Activated CD4-positive, alpha-beta memory T cell treated with anti-CD3 and anti-CD28 coated beads for 36 hours (primary cell): ENCODE measurements at regions not wholly inside any gene's neighbourhood (a gene's known extent, or its start where the extent isn't known, plus 50 kb on each side); places are given as distances from the start of the nearest gene placed in this dataset.

Experiments
- CTCF ChIA-PET: fragments of 350-600 bp; sonication (Branson Sonifier 250); formaldehyde crosslinking; loops from one replicate; lab custom pipeline; 2021; ENCODE audit warnings: antibody characterized with exemption, inconsistent platforms; lab: Charles Lee
- POLR2A ChIA-PET: fragments of 350-600 bp; sonication (Branson Sonifier 250); formaldehyde crosslinking; loops from one replicate; lab custom pipeline; 2021; ENCODE audit warnings: antibody characterized with exemption; lab: Charles Lee
- DNase-seq: peaks from one replicate; pipeline ENCODE4 v3.0.0-alpha.2; 2020
- H3K27ac Mint-ChIP-seq: one replicate; pipeline ENCODE4 v1.8.0; 2021; ENCODE audit warnings: mixed read lengths
- H3K27me3 Mint-ChIP-seq: one replicate; pipeline ENCODE4 v1.8.0; 2021; ENCODE audit warnings: mixed read lengths
- H3K36me3 Mint-ChIP-seq: one replicate; pipeline ENCODE4 v1.8.0; 2021; ENCODE audit warnings: mixed read lengths
- H3K4me1 Mint-ChIP-seq: one replicate; pipeline ENCODE4 v1.8.0; 2021; ENCODE audit warnings: low read depth, mixed read lengths
- H3K4me3 Mint-ChIP-seq: one replicate; pipeline ENCODE4 v1.8.0; 2021; ENCODE audit warnings: mild to moderate bottlenecking, mixed read lengths
- H3K9me3 Mint-ChIP-seq: one replicate; pipeline ENCODE4 v1.8.0; 2021; ENCODE audit warnings: mixed read lengths
- intact Hi-C: fragments of 100-400 bp; cut with micrococcal nuclease; formaldehyde crosslinking; loops from one replicate; pipeline ENCODE4 v1.15.1; 2023

DNA sequence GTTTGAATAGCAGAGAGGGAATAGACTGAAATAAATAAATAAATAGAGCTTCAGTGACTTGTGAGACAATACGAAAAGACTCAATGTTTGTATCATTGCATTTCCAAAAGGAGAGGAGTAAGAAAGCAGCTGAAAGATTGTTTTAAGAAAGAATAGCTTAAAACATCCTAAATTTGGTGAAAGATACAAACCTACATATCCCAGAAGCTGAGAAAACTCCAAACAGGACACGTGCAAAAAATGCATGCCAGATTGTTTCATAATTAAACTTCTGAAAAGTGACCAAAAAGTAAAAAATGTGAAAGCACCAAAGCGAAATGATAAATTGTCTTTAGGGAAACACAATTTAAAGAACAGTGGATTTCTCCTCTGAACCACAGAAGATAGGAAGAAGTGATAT lies 711.0 kb downstream of the AACS start:
- H3K27me3 Mint-ChIP-seq: peaks cover 2% of the 10 kb centered on the region
- ChIA-PET POLR2A (no interaction called here), CTCF (interaction anchor here (0.7 kb wide), 1 partner anchor 23 kb away, joined by 3 read pairs; no protein-coding TSS in a partner anchor)

DNA sequence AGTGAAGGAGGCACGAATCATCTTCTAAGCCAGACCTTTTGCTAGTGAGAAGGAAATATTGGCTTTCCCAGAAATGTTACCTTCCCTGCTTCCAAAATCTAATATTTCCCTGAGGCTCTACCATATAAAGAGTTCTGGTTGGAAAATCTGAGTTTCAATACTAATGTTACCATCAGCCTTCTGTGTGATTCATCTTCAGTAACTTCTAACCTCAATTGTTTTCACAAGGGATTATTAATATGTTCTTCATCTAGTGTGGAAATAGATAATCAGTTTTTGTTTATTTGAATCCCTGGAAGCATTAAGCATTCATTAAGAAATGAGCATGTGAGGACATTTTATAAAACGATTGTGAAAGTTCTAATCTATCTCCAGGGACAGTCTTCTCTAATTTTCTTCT lies 720.9 kb downstream of the AACS start:
- intact Hi-C loops: no loop called here
- H3K27ac Mint-ChIP-seq: no peak overlapping the region
- no peaks in the 10 kb centered on the region for H3K4me1 Mint-ChIP-seq
- no peaks in the 10 kb centered on the region for H3K36me3 Mint-ChIP-seq
- no peaks in the 10 kb centered on the region for H3K27me3 Mint-ChIP-seq
- H3K9me3 Mint-ChIP-seq: peaks cover 21% of the 10 kb centered on the region
- ChIA-PET POLR2A (no interaction called here), CTCF (no interaction called here)
- H3K4me3 Mint-ChIP-seq: no peak overlapping the region
- DNase-seq: no peak

More for the DNA sequence above, 711.0 kb downstream of the AACS start:
- no peak overlapping the region for H3K4me3 Mint-ChIP-seq
- no peak for DNase-seq
- intact Hi-C loops: no loop called here
- no peaks in the 10 kb centered on the region for H3K36me3 Mint-ChIP-seq
- no peak overlapping the region for H3K27ac Mint-ChIP-seq
- H3K4me1 Mint-ChIP-seq: no peaks in the 10 kb centered on the region
- H3K9me3 Mint-ChIP-seq: peaks cover 4% of the 10 kb centered on the region

DNA sequence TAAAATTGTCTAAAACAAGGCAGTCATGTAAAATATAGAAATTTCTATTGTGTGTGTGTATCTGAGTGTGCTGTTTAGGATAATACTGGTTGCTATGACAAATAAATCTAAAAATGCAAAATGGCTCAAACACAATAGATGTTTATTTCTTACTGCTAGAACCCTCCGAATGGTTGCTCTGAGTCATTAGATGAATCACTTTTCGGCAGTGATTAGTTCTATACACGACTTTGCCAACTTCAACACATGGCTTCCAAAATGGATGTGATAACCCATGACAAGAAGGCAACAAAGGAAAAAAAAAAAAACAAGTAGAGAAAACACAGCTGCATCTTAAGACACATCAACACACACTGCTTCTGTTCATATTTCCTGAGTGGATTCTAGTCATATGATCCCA lies 729.2 kb downstream of the AACS start:
- POLR2A ChIA-PET: no interaction called here
- Mint-ChIP-seq H3K27me3 (no peaks in the 10 kb centered on the region), H3K36me3 (no peaks in the 10 kb centered on the region), H3K4me3 (no peak overlapping the region), H3K27ac (no peak overlapping the region), H3K9me3 (peaks cover 14% of the 10 kb centered on the region), H3K4me1 (no peaks in the 10 kb centered on the region)
- CTCF ChIA-PET: no interaction called here
- no peak for DNase-seq
- intact Hi-C loops: no loop called here

DNA sequence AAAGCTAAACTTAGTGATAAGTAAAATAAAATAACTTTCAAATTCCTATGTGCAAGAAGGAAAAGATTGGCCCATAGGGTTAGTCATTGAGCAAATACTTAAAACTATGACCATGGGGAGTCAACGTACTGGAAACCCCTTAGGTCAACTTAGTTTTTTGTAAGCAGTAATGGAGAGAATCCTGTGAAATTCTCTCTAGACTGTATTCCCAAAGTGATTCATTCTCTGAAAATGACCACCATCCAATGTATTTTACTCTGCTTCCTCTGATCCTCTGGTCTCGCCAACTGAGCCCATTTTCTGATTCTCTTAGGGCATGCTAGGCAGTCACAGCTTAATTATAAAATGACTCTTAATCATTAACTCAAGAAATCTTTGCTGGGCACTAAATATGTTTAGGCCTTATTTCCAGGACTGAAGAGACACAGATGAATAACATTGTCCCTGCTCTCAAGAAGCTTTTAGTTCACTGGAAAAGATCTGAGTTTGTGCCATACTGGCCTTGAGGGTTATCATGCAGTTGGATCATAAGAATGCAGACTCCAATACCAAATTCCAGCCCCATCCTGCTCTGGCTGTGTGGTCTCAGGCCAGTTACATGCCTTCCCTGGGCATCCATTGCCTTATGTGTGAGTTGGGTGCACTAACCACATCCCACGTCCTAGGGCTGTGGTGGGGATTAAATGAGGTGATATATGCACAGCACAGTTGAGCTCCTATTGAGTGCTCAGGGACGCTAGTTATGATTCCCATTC lies 732.4 kb downstream of the AACS start:
- Mint-ChIP-seq H3K27me3 (no peaks in the 10 kb centered on the region), H3K36me3 (no peaks in the 10 kb centered on the region), H3K9me3 (peaks cover 4% of the 10 kb centered on the region), H3K4me1 (no peaks in the 10 kb centered on the region), H3K4me3 (no peak overlapping the region), H3K27ac (no peak overlapping the region)
- DNase-seq: no peak
- intact Hi-C loops: no loop called here
- ChIA-PET CTCF (no interaction called here), POLR2A (no interaction called here)

DNA sequence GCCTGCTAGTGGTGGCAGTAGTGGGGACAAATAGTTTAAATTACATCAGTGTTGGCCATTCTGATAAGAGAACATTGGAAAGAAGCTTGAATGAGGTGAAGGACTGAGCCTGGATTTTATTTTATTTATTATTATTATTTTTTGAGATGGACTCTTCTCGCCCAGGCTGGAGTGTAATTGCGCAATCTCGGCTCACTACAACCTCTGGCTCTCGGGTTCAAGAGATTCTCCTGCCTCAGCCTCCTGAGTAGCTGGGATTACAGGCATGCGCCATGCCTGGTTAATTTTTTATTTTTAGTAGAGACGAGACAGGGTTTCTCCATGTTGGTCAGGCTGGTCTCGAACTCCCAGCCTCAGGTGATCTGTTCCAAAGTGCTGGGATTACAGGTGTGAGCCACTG lies 739.4 kb downstream of the AACS start:
- CTCF ChIA-PET: no interaction called here
- H3K9me3 Mint-ChIP-seq: peaks cover 9% of the 10 kb centered on the region
- DNase-seq: no peak
- H3K27ac Mint-ChIP-seq: no peak overlapping the region
- intact Hi-C loops: no loop called here
- H3K4me3 Mint-ChIP-seq: no peak overlapping the region
- no peaks in the 10 kb centered on the region for H3K27me3 Mint-ChIP-seq
- H3K4me1 Mint-ChIP-seq: no peaks in the 10 kb centered on the region
- no peaks in the 10 kb centered on the region for H3K36me3 Mint-ChIP-seq
- POLR2A ChIA-PET: no interaction called here

DNA sequence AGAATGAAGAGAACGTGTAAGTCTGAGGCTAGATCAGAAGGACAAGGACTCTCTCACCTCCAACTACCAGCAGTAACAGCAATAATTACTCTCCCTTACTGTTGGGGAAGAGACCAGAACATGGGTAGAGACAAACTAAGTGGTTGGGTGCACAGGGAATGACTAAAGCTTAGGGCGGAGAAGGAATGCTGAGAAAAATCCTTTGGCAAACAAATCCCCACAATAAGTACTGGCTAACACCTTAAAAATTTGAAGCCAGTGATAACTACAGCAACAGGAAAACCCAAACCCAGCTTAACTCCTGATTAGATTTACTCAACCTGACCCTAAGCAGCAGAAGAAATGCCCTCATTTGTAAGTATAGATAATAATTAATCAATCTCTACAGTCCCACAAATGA lies 759.0 kb downstream of the AACS start:
- Mint-ChIP-seq H3K36me3 (no peaks in the 10 kb centered on the region), H3K4me3 (no peak overlapping the region), H3K27me3 (no peaks in the 10 kb centered on the region), H3K9me3 (peaks cover 12% of the 10 kb centered on the region), H3K4me1 (no peaks in the 10 kb centered on the region), H3K27ac (no peak overlapping the region)
- POLR2A ChIA-PET: no interaction called here
- no peak for DNase-seq
- CTCF ChIA-PET: no interaction called here
- intact Hi-C loops: no loop called here

DNA sequence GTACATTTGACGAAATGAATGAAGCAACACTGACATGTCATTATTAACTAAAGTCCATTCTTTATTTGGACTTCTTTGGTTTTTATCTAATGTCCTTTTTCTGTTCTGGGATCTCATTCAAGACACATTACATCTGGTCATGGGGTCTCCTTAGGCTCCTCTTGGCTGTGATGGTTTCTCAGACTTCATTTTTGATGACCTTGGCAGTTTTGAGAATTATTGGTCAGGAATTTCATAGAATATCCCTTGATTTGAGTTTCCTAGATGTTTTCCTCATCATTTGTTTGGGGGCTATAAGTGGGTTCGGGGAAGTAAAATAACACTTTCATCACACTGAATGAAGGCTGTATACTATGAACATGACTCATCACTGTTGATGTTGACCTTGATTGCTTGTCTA lies 770.6 kb downstream of the AACS start:
- no peaks in the 10 kb centered on the region for H3K36me3 Mint-ChIP-seq
- DNase-seq: no peak
- no peaks in the 10 kb centered on the region for H3K27me3 Mint-ChIP-seq
- intact Hi-C loops: no loop called here
- no peak overlapping the region for H3K4me3 Mint-ChIP-seq
- no peaks in the 10 kb centered on the region for H3K4me1 Mint-ChIP-seq
- CTCF ChIA-PET: no interaction called here
- H3K9me3 Mint-ChIP-seq: peaks cover 3% of the 10 kb centered on the region
- POLR2A ChIA-PET: no interaction called here
- no peak overlapping the region for H3K27ac Mint-ChIP-seq

DNA sequence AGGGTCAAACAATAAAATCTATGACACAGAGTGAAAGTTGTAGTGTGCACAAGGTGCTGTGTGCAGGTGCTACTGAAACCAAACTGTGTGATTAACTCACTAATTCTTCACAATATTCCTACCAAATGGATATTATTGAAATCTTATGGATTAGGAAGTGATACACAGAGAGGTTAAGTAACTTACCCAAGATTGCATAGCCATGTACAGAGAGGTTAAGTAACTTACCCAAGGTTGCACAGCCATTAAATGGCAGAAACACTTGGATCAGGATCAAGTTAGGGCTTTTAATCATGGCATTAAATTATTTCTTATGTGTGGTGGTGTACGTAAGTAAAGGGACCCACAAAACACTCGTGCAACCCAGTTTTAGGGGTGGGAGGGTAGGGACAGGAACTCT lies 771.4 kb downstream of the AACS start:
- peaks cover 3% of the 10 kb centered on the region for H3K9me3 Mint-ChIP-seq
- H3K4me3 Mint-ChIP-seq: no peak overlapping the region
- ChIA-PET CTCF (no interaction called here), POLR2A (no interaction called here)
- H3K27me3 Mint-ChIP-seq: no peaks in the 10 kb centered on the region
- H3K27ac Mint-ChIP-seq: no peak overlapping the region
- DNase-seq: no peak
- no peaks in the 10 kb centered on the region for H3K36me3 Mint-ChIP-seq
- H3K4me1 Mint-ChIP-seq: no peaks in the 10 kb centered on the region
- intact Hi-C loops: no loop called here

DNA sequence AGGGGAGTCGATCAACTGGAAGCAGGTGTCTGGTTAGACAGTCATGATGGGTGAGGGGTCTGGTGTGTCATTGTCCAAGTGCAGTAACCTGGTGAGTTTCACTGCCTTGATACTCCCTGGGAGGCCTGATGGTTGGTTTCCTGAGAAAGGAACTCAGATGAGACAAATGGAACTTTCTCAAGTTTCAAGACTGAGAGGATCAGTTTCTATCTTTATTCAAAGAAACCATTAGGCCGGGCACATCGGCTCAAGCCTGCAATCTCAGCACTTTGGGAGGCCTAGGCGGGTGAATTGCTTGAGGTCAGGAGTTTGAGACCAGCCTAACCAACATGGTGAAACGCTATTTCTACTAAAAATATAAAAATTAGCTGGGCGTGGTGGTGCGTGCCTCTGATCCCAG lies 776.1 kb downstream of the AACS start:
- ChIA-PET CTCF (no interaction called here), POLR2A (no interaction called here)
- H3K27ac Mint-ChIP-seq: no peak overlapping the region
- intact Hi-C loops: no loop called here
- DNase-seq: no peak
- no peaks in the 10 kb centered on the region for H3K4me1 Mint-ChIP-seq
- H3K36me3 Mint-ChIP-seq: no peaks in the 10 kb centered on the region
- peaks cover 3% of the 10 kb centered on the region for H3K9me3 Mint-ChIP-seq
- H3K4me3 Mint-ChIP-seq: no peak overlapping the region
- H3K27me3 Mint-ChIP-seq: no peaks in the 10 kb centered on the region

DNA sequence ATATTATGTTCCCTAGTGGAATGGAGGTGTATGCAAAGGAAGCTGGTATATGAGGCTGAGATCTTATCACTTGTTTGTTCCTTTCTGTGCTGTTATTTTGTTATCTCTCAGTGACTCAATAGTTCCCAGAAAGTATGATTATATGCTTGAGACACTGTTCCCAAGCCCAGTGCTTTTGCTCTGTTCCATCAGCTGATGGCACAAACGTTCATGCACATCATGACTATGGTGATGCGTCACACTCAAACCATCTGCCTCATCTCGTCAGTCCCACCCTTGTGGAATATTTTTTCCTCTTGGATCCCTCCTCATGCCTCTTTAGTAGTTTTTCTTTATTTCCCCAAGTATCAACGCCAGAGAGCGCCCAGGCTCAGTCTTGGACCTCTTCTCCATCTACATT lies 786.9 kb downstream of the AACS start:
- POLR2A ChIA-PET: no interaction called here
- Mint-ChIP-seq H3K9me3 (no peaks in the 10 kb centered on the region), H3K27ac (no peak overlapping the region), H3K4me1 (no peaks in the 10 kb centered on the region), H3K36me3 (no peaks in the 10 kb centered on the region), H3K4me3 (no peak overlapping the region), H3K27me3 (no peaks in the 10 kb centered on the region)
- CTCF ChIA-PET: no interaction called here
- intact Hi-C loops: no loop called here
- DNase-seq: no peak

DNA sequence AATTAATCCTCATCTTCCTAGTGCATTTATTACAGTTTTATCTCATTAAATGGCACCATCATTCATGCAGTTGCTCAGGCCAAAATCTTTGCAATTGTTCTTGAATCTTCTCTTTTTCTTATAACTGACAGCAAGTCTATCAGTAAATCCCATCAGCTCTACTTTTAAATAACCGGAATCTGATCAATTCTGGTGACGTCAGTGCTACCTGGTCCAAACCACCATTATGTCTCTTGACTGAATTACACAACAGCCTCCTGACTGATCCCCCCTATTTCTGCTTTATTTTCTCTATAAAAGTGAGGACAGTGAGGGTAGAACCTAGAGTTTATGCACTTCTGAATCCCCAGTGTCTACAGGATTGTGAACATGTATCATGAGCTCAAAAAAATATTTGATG lies 787.4 kb downstream of the AACS start:
- Mint-ChIP-seq H3K9me3 (no peaks in the 10 kb centered on the region), H3K36me3 (no peaks in the 10 kb centered on the region), H3K27ac (no peak overlapping the region), H3K4me3 (no peak overlapping the region), H3K27me3 (no peaks in the 10 kb centered on the region), H3K4me1 (no peaks in the 10 kb centered on the region)
- intact Hi-C loops: no loop called here
- CTCF ChIA-PET: no interaction called here
- POLR2A ChIA-PET: no interaction called here
- no peak for DNase-seq

DNA sequence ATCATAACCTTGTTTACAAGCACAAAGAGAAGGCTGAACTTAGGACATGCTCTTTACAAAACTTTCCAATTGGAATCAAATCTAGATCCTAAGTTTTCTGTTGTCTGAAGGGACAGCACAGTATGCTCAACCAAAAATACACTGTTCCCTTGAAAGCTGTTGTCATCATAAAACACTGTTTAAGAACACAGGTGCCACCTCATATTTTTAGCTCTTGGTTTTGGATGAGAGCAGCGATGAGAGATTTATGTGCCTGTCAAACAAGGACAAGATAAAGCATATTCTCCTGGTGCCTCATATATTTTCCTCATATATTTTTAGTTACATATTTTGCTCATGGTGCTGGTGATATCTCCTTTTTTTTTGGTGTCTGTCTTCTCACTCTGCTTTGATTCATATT lies 788.4 kb downstream of the AACS start:
- H3K36me3 Mint-ChIP-seq: no peaks in the 10 kb centered on the region
- ChIA-PET POLR2A (no interaction called here), CTCF (no interaction called here)
- no peaks in the 10 kb centered on the region for H3K27me3 Mint-ChIP-seq
- intact Hi-C loops: no loop called here
- H3K4me3 Mint-ChIP-seq: no peak overlapping the region
- no peaks in the 10 kb centered on the region for H3K9me3 Mint-ChIP-seq
- no peak overlapping the region for H3K27ac Mint-ChIP-seq
- H3K4me1 Mint-ChIP-seq: no peaks in the 10 kb centered on the region
- no peak for DNase-seq

DNA sequence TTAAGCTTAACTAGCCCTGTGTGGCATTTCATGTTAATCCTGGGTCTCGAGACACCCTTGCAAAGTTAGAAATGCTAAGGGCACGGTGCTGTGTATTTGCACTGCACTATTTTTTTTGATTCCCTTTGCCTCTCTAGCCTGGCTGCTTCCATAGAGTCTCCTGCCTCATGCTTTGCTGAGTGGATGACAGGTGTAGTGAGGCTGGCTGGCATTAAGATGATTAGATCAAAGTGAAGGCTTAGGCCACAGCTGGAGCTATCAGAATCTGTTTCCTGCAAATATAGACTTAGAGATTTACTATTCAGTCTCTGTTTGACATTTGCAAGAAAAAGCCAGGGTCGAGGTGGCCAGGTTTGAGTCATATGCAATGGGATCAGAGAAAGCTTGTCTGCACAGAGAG lies 791.1 kb downstream of the AACS start:
- DNase-seq: no peak
- ChIA-PET POLR2A (no interaction called here), CTCF (no interaction called here)
- intact Hi-C loops: no loop called here
- H3K27me3 Mint-ChIP-seq: peaks cover 4% of the 10 kb centered on the region
- H3K27ac Mint-ChIP-seq: no peak overlapping the region
- H3K36me3 Mint-ChIP-seq: peaks cover 3% of the 10 kb centered on the region
- H3K4me3 Mint-ChIP-seq: no peak overlapping the region
- H3K9me3 Mint-ChIP-seq: peaks cover 5% of the 10 kb centered on the region
- H3K4me1 Mint-ChIP-seq: no peaks in the 10 kb centered on the region
